ENCODE measurements at regions not wholly inside any gene's neighbourhood (a gene's known extent, or its start where the extent isn't known, plus 50 kb on each side); places are given as distances from the start of the nearest gene placed in this dataset.

- TF ChIP-seq EZH2 (IDR thresholded peaks at IDR 0.05; ENCODE audit: borderline replicate concordance, low read depth, low read length, severe bottlenecking): no peak
- TF ChIP-seq CTCF (IDR thresholded peaks at IDR 0.05; ENCODE audit: extremely low read depth in 1 of 2, insufficient read depth in 1 of 2, low read depth in 1 of 2, low read length in 2 of 2): no peak
- no peak for TF ChIP-seq POLR2AphosphoS5 (IDR thresholded peaks at IDR 0.05; ENCODE audit: insufficient read depth, low read depth, low read length)
Observed at GRCh38 chr6:81854474-81854873, 102.0 kb upstream of the TENT5A start.

Measured in endothelial cell of umbilical vein (primary cell).